ENCODE measurements at regions not wholly inside any gene's neighbourhood (a gene's known extent, or its start where the extent isn't known, plus 50 kb on each side); places are given as distances from the start of the nearest gene placed in this dataset.

DNA sequence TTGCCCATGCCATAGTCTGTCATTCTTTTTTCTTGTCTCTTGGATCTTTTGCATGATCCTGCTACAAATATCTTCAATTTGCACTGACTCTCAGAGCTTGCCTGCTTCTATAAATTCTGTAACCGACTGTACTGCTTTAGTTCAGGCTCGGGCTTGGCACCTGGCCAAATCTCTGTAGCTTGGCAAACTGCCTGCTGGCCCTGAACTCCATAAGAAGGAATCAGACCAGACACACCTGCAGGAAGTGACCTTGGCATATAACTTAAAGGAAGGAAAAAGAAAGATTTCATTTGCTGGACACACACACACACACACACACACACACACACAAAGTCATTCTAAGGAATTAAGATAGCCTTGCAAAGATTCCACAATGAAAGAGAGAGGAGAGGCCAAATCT lies 291.2 kb upstream of the DDX18 start:
- H3K9me3 ChIP-seq = peaks cover 0 to 7% (median 0%) of the 10 kb centered on the region in 11 donors
- peaks cover 0 to 21% (median 3%) of the 10 kb centered on the region in 9 donors for H3K4me1 ChIP-seq
- DNase-seq (peak; percentile 62 to 73), ATAC-seq (peak in 7 of 8 donors; percentile 47 to 95 (median 81))
- TF ChIP-seq, protein P1, sequence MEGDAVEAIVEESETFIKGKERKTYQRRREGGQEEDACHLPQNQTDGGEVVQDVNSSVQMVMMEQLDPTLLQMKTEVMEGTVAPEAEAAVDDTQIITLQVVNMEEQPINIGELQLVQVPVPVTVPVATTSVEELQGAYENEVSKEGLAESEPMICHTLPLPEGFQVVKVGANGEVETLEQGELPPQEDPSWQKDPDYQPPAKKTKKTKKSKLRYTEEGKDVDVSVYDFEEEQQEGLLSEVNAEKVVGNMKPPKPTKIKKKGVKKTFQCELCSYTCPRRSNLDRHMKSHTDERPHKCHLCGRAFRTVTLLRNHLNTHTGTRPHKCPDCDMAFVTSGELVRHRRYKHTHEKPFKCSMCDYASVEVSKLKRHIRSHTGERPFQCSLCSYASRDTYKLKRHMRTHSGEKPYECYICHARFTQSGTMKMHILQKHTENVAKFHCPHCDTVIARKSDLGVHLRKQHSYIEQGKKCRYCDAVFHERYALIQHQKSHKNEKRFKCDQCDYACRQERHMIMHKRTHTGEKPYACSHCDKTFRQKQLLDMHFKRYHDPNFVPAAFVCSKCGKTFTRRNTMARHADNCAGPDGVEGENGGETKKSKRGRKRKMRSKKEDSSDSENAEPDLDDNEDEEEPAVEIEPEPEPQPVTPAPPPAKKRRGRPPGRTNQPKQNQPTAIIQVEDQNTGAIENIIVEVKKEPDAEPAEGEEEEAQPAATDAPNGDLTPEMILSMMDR (IDR thresholded peaks at IDR 0.05) = no peak
- no peak overlapping the region for H3K27ac ChIP-seq
- H3K27me3 ChIP-seq = no peaks in the 10 kb centered on the region
- H3K4me3 ChIP-seq = no peak overlapping the region
- intact Hi-C loops (cut with DNase I) = no loop called here
- H3K36me3 ChIP-seq = no peaks in the 10 kb centered on the region
- WGBS, 2 donors = 0 to 1% methylated on average over 2 of the region's 2 CpGs

DNA sequence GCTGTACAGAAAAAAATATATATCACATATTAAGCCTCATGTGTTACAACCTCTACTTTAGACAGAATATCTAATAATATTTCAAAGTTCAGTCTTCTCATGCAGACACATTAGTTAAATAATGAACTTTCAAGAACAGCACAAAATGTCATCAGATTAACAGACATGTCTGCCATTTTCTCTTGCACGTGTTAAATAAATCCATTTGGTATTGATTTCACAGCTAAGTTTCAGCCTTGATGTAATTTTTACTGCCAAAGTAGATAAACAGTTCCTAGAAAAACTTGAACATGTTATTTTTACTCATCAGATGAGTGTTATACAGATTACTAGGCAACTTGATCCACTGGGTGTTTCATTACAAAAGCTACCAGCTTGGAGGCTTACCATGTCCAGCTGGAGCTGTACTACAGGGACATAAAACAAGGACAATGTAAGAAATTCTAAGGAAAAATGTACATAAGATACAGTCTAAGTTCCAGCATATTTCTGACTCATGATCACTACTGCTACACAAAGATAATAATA lies 290.7 kb upstream of the DDX18 start:
- Histone ChIP-seq H3K27ac (no peak overlapping the region), H3K9me3 (peaks cover 0 to 7% (median 0%) of the 10 kb centered on the region in 11 donors), H3K36me3 (no peaks in the 10 kb centered on the region), H3K27me3 (no peaks in the 10 kb centered on the region), H3K4me3 (no peak overlapping the region), H3K4me1 (peaks cover 0 to 21% (median 3%) of the 10 kb centered on the region in 9 donors)
- DNase-seq (no peak), ATAC-seq (peak in 1 of 8 donors; percentile 56)
- WGBS, 2 donors = 28 to 41% methylated on average over 1 of the region's 1 CpG
- intact Hi-C loops (cut with DNase I) = no loop called here
- TF ChIP-seq, protein P1 (IDR thresholded peaks at IDR 0.05) = no peak

DNA sequence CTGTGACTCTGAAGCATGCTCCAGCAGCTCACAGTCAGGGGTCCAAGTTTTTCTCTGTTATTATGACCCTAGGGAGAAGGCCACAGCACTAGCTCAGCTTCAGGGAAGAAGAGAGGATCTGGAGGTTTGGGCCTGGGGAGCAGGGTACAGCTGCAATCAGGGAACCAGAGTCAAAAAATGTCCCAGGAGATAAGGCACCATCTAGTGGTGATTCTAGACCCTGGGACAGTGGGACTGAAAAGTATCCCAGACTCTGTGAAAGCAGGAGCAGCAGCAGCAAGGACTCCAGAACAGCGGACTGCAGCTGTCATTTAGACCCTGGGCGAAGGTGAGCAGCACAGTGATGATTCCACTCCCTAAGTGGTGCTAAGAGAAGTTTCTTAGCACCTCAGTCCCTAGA lies 278.4 kb upstream of the DDX18 start:
- Histone ChIP-seq H3K4me1 (no peaks in the 10 kb centered on the region), H3K4me3 (no peak overlapping the region), H3K27ac (no peak overlapping the region), H3K36me3 (no peaks in the 10 kb centered on the region), H3K27me3 (peaks cover 0 to 4% (median 0%) of the 10 kb centered on the region in 7 donors), H3K9me3 (peaks cover 0 to 27% (median 0%) of the 10 kb centered on the region in 11 donors)
- 38 to 52% methylated on average over 2 of the region's 2 CpGs for WGBS, 2 donors
- TF ChIP-seq, protein P1 (IDR thresholded peaks at IDR 0.05) = peak in 7 of 9 donors; percentile 21 to 53 (median 33)
- no peak for ATAC-seq
- DNase-seq = no peak
- intact Hi-C loops (cut with DNase I) = loop anchor here in 1 of 10 donors (10.0 kb wide), 1 partner anchor 61 kb away; no protein-coding TSS in a partner anchor

DNA sequence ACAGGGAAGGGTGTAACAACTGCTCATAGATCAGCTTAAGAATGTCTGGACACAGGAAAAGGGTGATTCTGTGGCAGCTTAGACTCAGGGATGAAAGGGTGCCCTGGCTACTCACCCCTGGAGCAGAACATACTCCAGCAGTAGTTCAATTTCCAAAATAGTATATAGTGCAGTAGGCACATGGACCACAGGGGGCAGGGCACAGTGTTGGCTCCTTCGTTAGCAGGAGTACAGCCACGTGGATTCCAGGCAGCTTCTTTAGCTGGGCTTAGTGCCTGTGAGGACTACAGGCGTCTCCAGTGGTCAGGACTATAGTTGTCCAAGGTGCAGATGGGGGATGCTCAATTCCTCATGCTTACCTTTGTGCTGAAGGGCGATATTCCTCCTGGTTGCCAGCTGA lies 277.5 kb upstream of the DDX18 start:
- ATAC-seq (no peak), DNase-seq (no peak)
- WGBS, 2 donors = 59 to 61% methylated on average over 4 of the region's 4 CpGs
- no peaks in the 10 kb centered on the region for H3K4me1 ChIP-seq
- peaks cover 0 to 4% (median 0%) of the 10 kb centered on the region in 7 donors for H3K27me3 ChIP-seq
- intact Hi-C loops (cut with DNase I) = loop anchor here in 1 of 10 donors (10.0 kb wide), 1 partner anchor 62 kb away; no protein-coding TSS in a partner anchor
- H3K9me3 ChIP-seq = peaks cover 0 to 20% (median 0%) of the 10 kb centered on the region in 11 donors
- H3K36me3 ChIP-seq = no peaks in the 10 kb centered on the region
- H3K4me3 ChIP-seq = no peak overlapping the region
- TF ChIP-seq, protein P1 (IDR thresholded peaks at IDR 0.05) = no peak
- no peak overlapping the region for H3K27ac ChIP-seq

All from heart right ventricle (tissue), 16 donors.